ENCODE measurements at regions not wholly inside any gene's neighbourhood (a gene's known extent, or its start where the extent isn't known, plus 50 kb on each side); places are given as distances from the start of the nearest gene placed in this dataset.

DNA sequence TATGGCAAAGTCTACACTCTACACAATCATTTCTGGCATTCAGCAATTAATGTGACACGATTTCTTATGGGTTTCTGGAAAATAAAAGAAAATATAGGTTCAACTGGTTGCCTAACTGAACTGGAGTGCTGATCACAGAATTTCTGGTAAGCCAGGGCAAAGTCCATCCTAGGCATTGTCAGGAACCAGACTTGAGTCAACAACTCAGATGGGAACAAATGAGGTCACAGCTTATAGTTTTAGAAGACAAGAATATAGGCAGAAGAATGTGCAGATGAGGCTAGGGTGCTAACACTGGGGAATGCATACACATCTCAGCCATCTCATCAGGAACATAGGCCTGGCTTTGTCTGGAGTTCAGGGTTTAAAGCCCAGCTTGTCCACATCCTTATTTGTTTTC, 317.2 kb upstream of the ID2 start:
- Histone ChIP-seq H3K27ac (ENCODE audit: low read depth, low read length, poor library complexity, severe bottlenecking) (no peak overlapping the region), H3K27me3 (replicated peaks; ENCODE audit: insufficient read depth, low read depth, low read length, poor library complexity) (no peaks in the 10 kb centered on the region), H3K9me3 (ENCODE audit: low read depth, low read length, poor library complexity, severe bottlenecking) (no peaks in the 10 kb centered on the region), H3K4me3 (ENCODE audit: low read depth, low read length, poor library complexity, severe bottlenecking) (no peak overlapping the region), H3K36me3 (ENCODE audit: insufficient read depth, low read length, poor library complexity, severe bottlenecking) (no peaks in the 10 kb centered on the region), H3K4me1 (ENCODE audit: insufficient read depth, low read length, poor library complexity, severe bottlenecking) (peaks cover 10% of the 10 kb centered on the region)
- ChIA-PET CTCF (no interaction called here), POLR2A (ENCODE audit: low non-redundant PET) (no interaction called here)
- no peak for DNase-seq (ENCODE audit: low spot score)
- TF ChIP-seq, protein P1, sequence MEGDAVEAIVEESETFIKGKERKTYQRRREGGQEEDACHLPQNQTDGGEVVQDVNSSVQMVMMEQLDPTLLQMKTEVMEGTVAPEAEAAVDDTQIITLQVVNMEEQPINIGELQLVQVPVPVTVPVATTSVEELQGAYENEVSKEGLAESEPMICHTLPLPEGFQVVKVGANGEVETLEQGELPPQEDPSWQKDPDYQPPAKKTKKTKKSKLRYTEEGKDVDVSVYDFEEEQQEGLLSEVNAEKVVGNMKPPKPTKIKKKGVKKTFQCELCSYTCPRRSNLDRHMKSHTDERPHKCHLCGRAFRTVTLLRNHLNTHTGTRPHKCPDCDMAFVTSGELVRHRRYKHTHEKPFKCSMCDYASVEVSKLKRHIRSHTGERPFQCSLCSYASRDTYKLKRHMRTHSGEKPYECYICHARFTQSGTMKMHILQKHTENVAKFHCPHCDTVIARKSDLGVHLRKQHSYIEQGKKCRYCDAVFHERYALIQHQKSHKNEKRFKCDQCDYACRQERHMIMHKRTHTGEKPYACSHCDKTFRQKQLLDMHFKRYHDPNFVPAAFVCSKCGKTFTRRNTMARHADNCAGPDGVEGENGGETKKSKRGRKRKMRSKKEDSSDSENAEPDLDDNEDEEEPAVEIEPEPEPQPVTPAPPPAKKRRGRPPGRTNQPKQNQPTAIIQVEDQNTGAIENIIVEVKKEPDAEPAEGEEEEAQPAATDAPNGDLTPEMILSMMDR (conservative IDR thresholded peaks at IDR 0.05; ENCODE audit: low read depth, low read length) = no peak
- TF ChIP-seq EZH2 (IDR thresholded peaks at IDR 0.05; ENCODE audit: borderline replicate concordance, low read depth, low read length, poor library complexity, severe bottlenecking) = no peak
- BruUV-seq (replicated peaks) = no TSS peak
- intact Hi-C loops (cut with micrococcal nuclease; ENCODE audit: unreplicated experiment) = no loop called here

DNA sequence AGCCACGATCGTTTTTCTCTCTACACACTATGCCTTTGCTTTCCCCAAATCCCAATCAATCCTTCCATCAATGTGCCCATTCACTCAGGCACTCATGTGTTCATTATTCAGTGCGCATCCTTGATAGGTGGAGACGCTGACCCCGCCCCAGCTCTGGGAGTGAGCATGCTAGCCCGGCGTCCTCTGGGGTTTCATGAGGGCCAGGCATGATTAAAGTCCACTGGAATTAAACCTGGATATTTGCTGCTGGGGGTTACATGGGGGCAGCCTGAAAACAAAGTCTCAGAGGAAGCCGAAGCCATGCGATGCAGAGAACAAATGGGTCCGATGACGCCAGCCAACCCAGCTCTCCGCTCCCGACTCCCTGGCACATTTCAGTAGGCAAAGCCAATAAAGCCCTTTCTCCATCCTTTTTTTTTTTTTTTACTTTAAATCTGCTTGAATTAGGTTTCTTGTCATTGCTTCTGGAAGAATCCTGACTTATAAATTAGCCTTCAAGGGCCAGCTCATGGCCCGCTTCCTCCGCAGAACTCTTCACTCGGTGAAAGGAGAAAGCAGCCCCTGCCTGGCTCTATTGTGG, 316.4 kb upstream of the ID2 start:
- TF ChIP-seq, protein P1 (conservative IDR thresholded peaks at IDR 0.05; ENCODE audit: low read depth, low read length) = no peak
- Histone ChIP-seq H3K4me3 (ENCODE audit: low read depth, low read length, poor library complexity, severe bottlenecking) (no peak overlapping the region), H3K4me1 (ENCODE audit: insufficient read depth, low read length, poor library complexity, severe bottlenecking) (peaks cover 10% of the 10 kb centered on the region), H3K36me3 (ENCODE audit: insufficient read depth, low read length, poor library complexity, severe bottlenecking) (no peaks in the 10 kb centered on the region), H3K9me3 (ENCODE audit: low read depth, low read length, poor library complexity, severe bottlenecking) (no peaks in the 10 kb centered on the region), H3K27me3 (replicated peaks; ENCODE audit: insufficient read depth, low read depth, low read length, poor library complexity) (no peaks in the 10 kb centered on the region), H3K27ac (ENCODE audit: low read depth, low read length, poor library complexity, severe bottlenecking) (no peak overlapping the region)
- no peak for DNase-seq (ENCODE audit: low spot score)
- no TSS peak for BruUV-seq (replicated peaks)
- ChIA-PET CTCF (no interaction called here), POLR2A (ENCODE audit: low non-redundant PET) (no interaction called here)
- intact Hi-C loops (cut with micrococcal nuclease; ENCODE audit: unreplicated experiment) = no loop called here

DNA sequence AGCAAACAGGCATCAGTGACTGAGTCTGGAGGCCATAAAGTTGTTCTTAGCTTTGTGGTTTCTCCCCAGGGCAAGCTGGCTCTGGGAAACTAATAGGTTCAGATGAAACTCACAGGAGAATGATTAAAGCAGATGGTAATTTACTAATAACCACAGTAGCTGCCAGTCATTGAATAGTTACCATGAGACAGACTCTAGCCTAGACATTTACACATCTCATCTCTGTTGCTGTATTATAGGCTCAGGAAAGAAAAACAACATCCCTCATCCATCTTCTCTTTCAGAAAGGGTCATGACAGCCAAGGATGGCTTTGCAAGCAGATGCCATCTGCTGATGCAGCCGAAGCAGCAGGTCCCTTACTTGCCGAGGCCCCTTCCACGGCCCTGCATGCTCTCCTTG, 314.0 kb upstream of the ID2 start:
- Histone ChIP-seq H3K9me3 (ENCODE audit: low read depth, low read length, poor library complexity, severe bottlenecking) (no peaks in the 10 kb centered on the region), H3K27me3 (replicated peaks; ENCODE audit: insufficient read depth, low read depth, low read length, poor library complexity) (no peaks in the 10 kb centered on the region), H3K4me1 (ENCODE audit: insufficient read depth, low read length, poor library complexity, severe bottlenecking) (peaks cover 10% of the 10 kb centered on the region), H3K27ac (ENCODE audit: low read depth, low read length, poor library complexity, severe bottlenecking) (no peak overlapping the region), H3K36me3 (ENCODE audit: insufficient read depth, low read length, poor library complexity, severe bottlenecking) (no peaks in the 10 kb centered on the region), H3K4me3 (ENCODE audit: low read depth, low read length, poor library complexity, severe bottlenecking) (no peak overlapping the region)
- POLR2A ChIA-PET (ENCODE audit: low non-redundant PET) = no interaction called here
- intact Hi-C loops (cut with micrococcal nuclease; ENCODE audit: unreplicated experiment) = no loop called here
- BruUV-seq (replicated peaks) = no TSS peak
- DNase-seq (ENCODE audit: low spot score) = no peak
- TF ChIP-seq EZH2 (IDR thresholded peaks at IDR 0.05; ENCODE audit: borderline replicate concordance, low read depth, low read length, poor library complexity, severe bottlenecking) = no peak
- TF ChIP-seq, protein P1 (conservative IDR thresholded peaks at IDR 0.05; ENCODE audit: low read depth, low read length) = no peak
- CTCF ChIA-PET = no interaction called here
